ENCODE measurements at regions not wholly inside any gene's neighbourhood (a gene's known extent, or its start where the extent isn't known, plus 50 kb on each side); places are given as distances from the start of the nearest gene placed in this dataset.

DNA sequence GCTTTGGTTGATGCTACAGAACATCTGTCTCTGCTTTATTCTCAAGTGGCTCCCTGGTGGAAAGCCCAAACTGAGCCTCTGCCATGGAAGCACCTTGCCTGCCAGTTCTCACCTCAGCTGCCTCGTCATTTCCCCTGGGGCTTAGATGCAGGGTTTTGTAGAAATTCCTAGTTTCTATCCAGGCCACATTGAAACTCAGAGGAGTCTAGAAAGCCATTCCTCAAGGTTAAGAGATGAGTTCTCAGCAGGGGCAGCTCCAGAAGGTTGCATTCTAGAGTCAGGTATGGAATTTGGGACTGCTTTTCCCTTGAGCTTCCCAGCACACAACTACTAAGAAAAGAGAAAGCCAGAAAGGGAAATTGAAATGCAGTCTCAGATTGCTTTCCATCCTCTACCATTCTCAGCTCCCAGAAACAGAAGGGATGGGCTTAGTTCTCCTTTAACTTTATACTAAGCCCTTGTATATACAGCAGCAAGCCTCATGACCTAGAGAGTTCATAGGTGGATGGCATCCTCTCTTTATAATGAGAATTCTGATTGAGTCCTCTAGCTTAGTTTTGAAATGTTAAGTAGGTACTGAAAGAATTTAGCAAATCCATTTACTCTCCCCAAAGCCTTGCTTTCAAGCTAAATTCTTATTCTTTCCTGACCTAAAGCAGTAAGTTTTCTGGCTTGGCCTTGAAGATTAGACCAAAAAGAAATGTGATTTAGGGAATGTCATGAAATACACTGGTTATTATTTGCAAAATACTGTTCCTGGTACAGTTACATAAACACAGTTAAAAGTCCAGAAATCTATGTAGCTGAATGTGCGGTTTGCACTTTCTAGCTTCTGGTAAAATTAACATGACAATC lies 66.0 kb upstream of the MEF2C start (continued):
- TF ChIP-seq, protein P1, sequence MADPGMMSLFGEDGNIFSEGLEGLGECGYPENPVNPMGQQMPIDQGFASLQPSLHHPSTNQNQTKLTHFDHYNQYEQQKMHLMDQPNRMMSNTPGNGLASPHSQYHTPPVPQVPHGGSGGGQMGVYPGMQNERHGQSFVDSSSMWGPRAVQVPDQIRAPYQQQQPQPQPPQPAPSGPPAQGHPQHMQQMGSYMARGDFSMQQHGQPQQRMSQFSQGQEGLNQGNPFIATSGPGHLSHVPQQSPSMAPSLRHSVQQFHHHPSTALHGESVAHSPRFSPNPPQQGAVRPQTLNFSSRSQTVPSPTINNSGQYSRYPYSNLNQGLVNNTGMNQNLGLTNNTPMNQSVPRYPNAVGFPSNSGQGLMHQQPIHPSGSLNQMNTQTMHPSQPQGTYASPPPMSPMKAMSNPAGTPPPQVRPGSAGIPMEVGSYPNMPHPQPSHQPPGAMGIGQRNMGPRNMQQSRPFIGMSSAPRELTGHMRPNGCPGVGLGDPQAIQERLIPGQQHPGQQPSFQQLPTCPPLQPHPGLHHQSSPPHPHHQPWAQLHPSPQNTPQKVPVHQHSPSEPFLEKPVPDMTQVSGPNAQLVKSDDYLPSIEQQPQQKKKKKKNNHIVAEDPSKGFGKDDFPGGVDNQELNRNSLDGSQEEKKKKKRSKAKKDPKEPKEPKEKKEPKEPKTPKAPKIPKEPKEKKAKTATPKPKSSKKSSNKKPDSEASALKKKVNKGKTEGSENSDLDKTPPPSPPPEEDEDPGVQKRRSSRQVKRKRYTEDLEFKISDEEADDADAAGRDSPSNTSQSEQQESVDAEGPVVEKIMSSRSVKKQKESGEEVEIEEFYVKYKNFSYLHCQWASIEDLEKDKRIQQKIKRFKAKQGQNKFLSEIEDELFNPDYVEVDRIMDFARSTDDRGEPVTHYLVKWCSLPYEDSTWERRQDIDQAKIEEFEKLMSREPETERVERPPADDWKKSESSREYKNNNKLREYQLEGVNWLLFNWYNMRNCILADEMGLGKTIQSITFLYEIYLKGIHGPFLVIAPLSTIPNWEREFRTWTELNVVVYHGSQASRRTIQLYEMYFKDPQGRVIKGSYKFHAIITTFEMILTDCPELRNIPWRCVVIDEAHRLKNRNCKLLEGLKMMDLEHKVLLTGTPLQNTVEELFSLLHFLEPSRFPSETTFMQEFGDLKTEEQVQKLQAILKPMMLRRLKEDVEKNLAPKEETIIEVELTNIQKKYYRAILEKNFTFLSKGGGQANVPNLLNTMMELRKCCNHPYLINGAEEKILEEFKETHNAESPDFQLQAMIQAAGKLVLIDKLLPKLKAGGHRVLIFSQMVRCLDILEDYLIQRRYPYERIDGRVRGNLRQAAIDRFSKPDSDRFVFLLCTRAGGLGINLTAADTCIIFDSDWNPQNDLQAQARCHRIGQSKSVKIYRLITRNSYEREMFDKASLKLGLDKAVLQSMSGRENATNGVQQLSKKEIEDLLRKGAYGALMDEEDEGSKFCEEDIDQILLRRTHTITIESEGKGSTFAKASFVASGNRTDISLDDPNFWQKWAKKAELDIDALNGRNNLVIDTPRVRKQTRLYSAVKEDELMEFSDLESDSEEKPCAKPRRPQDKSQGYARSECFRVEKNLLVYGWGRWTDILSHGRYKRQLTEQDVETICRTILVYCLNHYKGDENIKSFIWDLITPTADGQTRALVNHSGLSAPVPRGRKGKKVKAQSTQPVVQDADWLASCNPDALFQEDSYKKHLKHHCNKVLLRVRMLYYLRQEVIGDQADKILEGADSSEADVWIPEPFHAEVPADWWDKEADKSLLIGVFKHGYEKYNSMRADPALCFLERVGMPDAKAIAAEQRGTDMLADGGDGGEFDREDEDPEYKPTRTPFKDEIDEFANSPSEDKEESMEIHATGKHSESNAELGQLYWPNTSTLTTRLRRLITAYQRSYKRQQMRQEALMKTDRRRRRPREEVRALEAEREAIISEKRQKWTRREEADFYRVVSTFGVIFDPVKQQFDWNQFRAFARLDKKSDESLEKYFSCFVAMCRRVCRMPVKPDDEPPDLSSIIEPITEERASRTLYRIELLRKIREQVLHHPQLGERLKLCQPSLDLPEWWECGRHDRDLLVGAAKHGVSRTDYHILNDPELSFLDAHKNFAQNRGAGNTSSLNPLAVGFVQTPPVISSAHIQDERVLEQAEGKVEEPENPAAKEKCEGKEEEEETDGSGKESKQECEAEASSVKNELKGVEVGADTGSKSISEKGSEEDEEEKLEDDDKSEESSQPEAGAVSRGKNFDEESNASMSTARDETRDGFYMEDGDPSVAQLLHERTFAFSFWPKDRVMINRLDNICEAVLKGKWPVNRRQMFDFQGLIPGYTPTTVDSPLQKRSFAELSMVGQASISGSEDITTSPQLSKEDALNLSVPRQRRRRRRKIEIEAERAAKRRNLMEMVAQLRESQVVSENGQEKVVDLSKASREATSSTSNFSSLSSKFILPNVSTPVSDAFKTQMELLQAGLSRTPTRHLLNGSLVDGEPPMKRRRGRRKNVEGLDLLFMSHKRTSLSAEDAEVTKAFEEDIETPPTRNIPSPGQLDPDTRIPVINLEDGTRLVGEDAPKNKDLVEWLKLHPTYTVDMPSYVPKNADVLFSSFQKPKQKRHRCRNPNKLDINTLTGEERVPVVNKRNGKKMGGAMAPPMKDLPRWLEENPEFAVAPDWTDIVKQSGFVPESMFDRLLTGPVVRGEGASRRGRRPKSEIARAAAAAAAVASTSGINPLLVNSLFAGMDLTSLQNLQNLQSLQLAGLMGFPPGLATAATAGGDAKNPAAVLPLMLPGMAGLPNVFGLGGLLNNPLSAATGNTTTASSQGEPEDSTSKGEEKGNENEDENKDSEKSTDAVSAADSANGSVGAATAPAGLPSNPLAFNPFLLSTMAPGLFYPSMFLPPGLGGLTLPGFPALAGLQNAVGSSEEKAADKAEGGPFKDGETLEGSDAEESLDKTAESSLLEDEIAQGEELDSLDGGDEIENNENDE (IDR thresholded peaks at IDR 0.05; ENCODE audit: insufficient replicate concordance, low read length) = peak; percentile 45
- TF ChIP-seq ASH2L (IDR thresholded peaks at IDR 0.05; ENCODE audit: low read length) = no peak
